GM18909 (cell line): ENCODE measurements at regions not wholly inside any gene's neighbourhood (a gene's known extent, or its start where the extent isn't known, plus 50 kb on each side); places are given as distances from the start of the nearest gene placed in this dataset.
"Not testable (repeated sequence)": the region's sequence is repeated elsewhere in the genome, so short reads cannot be mapped to it uniquely, and the experiment has no call there.

Experiments
- ATAC-seq: cut with Tn5 transposase; IDR thresholded peaks from one replicate; pipeline ENCODE4 v1.9.1; 2021; ENCODE audit warnings: mild to moderate bottlenecking; ENCODE audit not compliant: unreplicated experiment, poor library complexity

DNA sequence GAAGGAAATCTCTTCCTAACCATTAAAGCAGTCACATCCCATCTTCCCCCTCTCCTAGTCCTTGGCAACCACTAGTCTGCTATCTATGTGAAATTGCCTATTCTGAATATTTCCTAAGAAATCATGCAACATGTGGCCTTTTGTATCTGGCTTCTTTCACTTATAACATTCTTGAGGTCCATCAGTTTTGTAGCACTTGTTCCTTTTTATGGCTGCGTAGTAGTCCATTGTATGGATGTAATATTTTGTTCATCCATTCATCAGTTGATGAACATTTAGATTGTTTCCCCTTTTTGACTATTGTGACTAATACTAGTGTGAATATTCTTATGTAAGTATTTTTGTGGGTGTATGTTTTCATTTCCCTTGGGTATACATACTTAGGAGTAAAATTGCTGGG, 878.7 kb upstream of the DEFB115 start:
- not testable (repeated sequence) for ATAC-seq

DNA sequence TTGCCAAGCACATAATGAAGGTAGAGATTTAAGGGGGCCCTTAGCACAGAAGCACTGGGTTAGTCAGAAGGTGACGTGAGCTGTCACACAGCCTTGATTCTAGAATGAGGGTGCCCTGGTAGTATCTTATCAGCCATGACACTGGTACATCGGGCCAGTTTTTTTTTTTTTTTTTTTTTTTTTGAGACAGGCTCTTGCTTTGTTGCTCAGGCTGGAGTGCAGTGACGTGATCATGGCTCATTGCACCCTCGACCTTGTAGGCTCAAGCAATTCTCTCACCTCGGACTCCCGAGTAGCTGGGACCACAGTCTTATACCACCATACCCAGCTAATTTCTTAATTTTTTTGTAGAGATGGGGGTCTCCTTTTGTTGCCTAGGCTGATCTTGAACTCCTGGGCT, 872.6 kb upstream of the DEFB115 start:
- ATAC-seq, result not testable (repeated sequence)

DNA sequence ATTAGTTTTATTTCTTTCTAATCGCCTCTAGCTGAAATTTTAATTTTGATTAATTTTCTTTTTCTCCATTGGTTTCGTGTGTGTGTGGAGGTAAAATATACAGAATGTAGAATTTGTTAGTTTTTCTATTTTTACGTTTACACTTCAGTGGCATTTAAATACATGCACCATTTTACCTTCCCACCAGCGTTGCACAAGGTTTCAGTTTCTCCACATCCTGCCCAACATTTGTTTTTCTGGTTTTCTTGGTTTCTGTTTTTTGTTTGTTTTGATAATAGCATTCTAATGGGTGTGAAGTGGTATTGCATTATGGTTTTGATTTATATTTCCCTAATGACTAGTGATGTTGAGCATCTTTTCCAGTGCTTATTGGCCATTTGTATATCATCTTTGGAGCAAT, 871.4 kb upstream of the DEFB115 start:
- not testable (repeated sequence) for ATAC-seq

DNA sequence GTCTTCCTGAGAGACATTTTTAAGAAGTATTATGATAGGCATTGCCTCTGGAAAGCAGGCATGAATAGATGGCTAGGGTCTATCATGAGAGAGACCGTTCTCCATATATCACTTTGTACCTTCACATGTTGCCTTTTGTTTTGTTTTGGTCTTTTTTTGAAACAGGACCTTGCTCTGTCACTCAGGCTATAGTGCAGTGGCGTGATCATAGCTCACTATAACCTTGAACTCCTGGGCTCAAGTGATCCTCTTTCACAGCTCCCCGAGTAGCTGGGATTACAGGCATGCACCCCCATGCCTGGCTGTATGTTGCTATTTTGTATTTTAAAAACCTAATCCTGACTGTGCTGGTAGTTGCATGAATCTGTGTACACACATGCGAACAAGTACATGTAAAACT, 869.6 kb upstream of the DEFB115 start:
- not testable (repeated sequence) for ATAC-seq

DNA sequence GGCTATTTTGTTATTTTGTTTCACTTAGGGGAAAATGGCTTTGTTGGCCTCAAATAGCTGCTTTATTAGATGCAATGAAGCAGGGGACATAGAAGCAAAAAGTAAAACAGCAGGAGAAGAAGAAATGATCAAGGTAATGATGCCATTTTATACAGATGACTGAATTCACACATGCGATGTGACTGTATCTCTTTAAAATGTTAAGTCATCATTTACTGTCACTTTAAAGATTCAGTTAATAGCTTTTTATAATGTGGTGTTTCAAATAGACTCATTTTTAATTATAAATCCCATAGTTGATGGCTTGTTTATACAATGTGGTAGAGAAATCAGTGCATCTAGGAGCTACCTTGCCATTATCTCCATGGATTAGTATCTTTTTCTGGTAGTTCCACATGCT, 863.9 kb upstream of the DEFB115 start:
- ATAC-seq, result not testable (repeated sequence)

DNA sequence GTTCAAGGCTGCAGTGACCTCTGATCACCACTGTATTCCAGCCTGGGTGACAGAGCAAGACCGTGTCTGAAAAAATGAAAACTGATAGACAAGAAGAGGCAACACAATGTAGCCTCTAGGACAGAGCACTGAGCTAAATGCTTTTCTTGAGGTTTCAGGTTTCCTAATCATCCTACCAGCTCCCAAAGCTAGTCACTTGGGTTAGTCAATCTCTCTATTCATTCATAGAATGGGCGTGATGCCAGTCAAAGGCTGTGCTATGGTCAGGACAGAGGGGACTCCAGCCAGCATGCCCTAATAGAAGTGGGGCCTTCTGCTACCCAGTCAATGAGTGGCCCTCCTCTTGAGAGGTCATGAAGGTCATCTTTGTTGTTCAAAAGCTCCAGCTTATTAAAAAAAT, 860.4 kb upstream of the DEFB115 start:
- not testable (repeated sequence) for ATAC-seq

DNA sequence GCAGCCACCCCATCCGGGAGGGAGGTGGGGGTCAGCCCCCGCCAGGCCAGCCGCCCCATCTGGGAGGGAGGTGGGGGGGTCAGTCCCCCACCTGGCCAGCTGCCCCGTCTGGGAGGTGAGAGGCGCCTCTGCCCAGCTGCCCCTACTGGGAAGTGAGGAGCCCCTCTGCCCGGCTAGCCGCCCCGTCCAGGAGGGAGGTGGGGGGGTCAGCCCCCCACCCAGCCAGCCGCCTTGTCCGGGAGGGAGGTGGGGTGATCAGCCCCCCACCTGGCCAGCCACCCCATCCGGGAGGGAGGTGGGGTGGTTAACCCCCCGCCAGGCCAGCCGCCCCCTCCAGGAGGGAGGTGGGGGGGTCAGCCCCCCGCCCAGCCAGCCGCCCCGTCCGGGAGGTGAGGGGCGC, 852.4 kb upstream of the DEFB115 start:
- ATAC-seq, result not testable (repeated sequence)

DNA sequence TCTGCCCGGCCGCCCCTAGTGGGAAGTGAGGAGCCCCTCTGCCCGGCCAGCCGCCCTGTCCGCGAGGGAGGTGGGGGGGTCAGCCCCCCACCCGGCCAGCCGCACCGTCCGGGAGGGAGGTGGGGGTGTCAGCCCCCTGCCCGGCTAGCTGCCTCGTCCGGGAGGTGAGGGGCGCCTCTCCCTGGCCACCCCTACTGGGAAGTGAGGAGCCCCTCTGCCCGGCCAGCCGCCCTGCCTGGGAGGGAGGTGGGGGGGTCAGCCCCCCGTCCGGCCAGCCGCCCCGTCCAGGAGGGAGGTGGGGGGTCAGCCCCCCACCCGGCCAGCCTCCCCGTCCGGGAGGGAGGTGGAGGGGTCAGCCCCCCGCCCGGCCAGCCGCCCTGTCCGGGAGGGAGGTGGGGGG, 851.9 kb upstream of the DEFB115 start:
- not testable (repeated sequence) for ATAC-seq

DNA sequence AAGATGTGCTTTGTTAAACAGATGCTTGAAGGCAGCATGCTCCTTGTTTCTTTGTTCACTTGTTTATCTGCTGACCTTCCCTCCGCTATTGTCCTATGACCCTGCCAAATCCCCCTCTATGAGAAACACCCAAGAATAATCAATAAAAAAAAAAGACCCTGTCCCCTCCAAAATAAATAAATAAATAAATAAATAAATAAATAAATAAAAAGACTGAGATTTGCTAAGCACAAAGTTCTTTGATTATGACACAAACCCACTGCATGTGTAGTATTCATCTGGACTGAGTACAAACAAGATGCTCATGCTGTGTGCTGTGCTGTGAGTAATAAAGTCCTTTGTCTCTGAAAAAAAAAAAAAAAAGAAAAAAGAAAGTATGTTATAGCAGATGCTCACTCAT, 851.1 kb upstream of the DEFB115 start:
- ATAC-seq, result not testable (repeated sequence)

DNA sequence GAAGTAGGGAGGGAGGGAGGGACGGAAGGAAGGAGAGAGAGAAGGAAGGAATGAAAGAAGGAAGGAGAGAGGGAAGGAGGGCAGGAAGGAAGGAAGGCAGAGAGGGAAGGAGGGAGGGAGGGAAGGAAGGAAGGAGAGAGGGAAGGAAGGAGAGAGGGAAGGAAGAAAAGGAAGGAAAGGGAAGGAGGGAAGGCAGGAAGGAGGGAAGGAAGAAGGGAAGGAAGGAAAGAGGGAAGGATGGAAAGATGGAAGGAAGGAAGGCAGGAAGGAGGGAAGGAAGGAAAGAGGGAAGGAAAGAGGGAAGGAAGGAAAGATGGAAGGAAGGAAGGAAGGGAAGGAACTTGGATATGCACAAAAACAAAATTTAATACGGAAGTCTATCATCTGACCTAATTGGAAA, 844.5 kb upstream of the DEFB115 start:
- no peak for ATAC-seq

DNA sequence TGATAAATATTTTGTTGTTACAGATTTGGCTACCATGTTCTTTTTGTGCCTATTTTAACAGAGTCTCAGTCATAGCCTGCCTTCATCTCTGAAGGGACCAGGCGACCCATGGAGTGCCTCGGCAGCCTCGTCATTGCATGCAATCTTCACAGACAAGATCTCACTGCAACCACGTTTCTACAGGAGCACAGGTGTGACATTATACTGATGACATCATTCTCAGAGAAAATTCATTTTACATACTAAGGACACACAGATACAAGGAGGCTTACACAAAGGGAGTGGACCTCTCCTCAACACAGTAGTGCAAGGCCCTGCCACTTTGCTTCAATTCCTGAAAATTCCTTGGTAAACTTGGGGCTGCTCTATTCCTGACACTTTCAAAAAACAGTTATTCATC, 840.1 kb upstream of the DEFB115 start:
- ATAC-seq, result not testable (repeated sequence)

DNA sequence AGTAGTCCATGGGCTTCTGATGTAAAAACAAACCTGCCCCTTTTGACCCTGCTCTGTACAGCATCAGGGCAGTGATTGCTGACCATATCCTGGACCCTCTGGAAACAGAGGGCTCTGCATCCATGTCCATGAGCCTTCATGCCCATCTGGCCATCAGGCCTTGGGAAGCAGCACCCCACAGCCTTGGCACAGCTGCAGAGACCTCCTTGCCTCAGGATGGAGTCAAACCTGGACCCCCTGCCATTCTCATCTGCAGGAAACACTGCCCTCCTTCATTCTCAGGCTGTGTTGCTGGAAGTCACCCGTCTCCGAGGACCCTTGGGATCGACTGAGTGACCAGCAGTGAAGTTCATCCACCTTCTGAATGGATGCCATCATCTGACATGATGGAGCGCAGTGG, 839.1 kb upstream of the DEFB115 start:
- ATAC-seq, result not testable (repeated sequence)

DNA sequence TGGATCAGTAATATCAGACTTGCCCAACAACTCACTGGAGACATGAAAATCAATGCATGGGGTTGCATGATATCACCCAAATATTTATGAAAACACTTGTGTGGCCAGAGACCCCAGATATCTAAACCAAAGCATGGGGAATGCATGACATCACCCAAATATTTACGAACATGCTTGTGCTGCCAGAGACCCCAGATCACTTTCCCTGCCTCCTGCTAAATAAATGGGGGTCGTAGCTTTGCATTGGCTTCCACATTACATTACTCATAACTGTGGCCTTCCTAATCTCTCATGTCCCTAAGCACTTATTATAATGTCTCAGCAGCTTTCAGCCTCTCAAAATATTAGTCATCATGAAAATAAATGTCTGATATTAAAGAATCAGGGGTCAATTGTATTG, 838.0 kb upstream of the DEFB115 start:
- ATAC-seq, result no peak

DNA sequence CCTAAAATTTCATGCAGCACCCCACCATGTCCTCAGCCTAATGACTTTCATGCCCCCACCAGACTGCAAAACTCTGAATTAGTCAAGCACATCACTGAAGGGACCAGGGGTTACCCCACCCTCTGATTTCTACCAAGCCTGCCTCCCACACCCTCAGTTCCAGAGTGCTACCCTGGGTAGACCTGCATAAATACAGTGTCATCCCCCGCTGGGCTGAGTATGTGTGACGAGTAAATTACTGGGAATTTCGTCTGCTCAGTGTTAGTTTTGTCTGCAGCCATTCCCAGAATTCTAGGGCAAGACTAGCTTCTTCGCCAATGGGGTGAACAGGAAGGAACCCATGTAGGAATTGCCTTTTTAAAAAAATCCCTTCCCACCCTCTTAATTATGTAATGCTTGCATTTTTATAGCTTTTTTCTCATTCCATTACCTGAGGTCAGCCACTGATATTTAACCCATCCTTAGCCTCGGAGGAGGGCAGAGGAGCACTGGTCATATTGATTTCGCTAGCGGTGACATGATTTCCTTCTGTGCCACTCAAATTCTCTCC, 837.5 kb upstream of the DEFB115 start:
- not testable (repeated sequence) for ATAC-seq
